ENCODE measurements at regions not wholly inside any gene's neighbourhood (a gene's known extent, or its start where the extent isn't known, plus 50 kb on each side); places are given as distances from the start of the nearest gene placed in this dataset.

DNA sequence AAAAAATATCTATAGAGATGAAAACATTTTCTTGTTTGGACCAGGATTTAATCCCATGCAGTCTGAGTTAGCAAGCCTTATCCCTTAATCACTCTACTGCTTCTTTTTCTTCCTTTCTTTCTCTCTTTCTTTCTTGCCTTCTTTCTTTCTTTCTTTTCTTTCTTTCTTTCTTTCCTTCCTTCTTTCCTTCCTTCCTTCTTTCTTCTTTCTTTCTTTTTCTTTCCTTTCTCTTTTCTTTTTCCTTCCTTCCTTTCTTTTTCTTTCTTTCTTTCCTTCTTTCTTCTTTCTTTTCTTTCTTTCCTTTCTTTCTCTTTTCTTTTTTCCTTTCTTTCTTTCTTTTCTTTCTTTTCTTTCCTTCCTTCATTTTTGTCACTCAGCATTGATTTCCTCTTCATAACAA is 434.6 kb downstream of the FAT4 start:
- Histone ChIP-seq H3K36me3 (ENCODE audit: insufficient read depth, insufficient read length, low read length) (no peaks in the 10 kb centered on the region), H3K9me3 (ENCODE audit: insufficient read depth, low read length) (peaks cover 13% of the 10 kb centered on the region; the same call in 1 of the 2 replicates), H3K27me3 (ENCODE audit: insufficient read depth, insufficient read length) (no peaks in the 10 kb centered on the region), H3K9ac (ENCODE audit: insufficient read length, low read depth) (no peak overlapping the region), H3K4me3 (ENCODE audit: insufficient read length, low read depth) (no peak overlapping the region), H3K4me1 (ENCODE audit: insufficient read depth, insufficient read length) (no peaks in the 10 kb centered on the region)
- no peak for TF ChIP-seq SUZ12 (IDR thresholded peaks at IDR 0.05; ENCODE audit: extremely low read depth, insufficient read depth, insufficient read length)
- TF ChIP-seq ZNF274 (IDR thresholded peaks at IDR 0.05; ENCODE audit: low read depth, low read length): no peak
- DNase-seq (ENCODE audit: low read depth, low spot score): no peak

GRCh38 chr4:125750399-125750798 is 435.6 kb downstream of the FAT4 start:
- Histone ChIP-seq H3K27me3 (ENCODE audit: insufficient read depth, insufficient read length) (no peaks in the 10 kb centered on the region), H3K4me3 (ENCODE audit: insufficient read length, low read depth) (no peak overlapping the region), H3K4me1 (ENCODE audit: insufficient read depth, insufficient read length) (no peaks in the 10 kb centered on the region), H3K36me3 (ENCODE audit: insufficient read depth, insufficient read length, low read length) (no peaks in the 10 kb centered on the region), H3K9me3 (ENCODE audit: insufficient read depth, low read length) (0 out of 2 replicates have a peak, but pooled peaks cover 3% of the 10 kb centered on the region), H3K9ac (ENCODE audit: insufficient read length, low read depth) (no peak overlapping the region)
- DNase-seq (ENCODE audit: low read depth, low spot score): no peak
- TF ChIP-seq YY1 (IDR thresholded peaks at IDR 0.05; ENCODE audit: insufficient read depth, insufficient read length) (no peak), SUZ12 (IDR thresholded peaks at IDR 0.05; ENCODE audit: extremely low read depth, insufficient read depth, insufficient read length) (no peak), ZNF274 (IDR thresholded peaks at IDR 0.05; ENCODE audit: low read depth, low read length) (no peak)

GRCh38 chr4:125750828-125751466 is 436.2 kb downstream of the FAT4 start:
- peak; percentile 18 for DNase-seq (ENCODE audit: low read depth, low spot score)
- H3K27me3 ChIP-seq (ENCODE audit: insufficient read depth, insufficient read length): no peaks in the 10 kb centered on the region

GRCh38 chr4:125758438-125758837 is 443.7 kb downstream of the FAT4 start:
- Histone ChIP-seq H3K27me3 (ENCODE audit: insufficient read depth, insufficient read length) (no peaks in the 10 kb centered on the region), H3K36me3 (ENCODE audit: insufficient read depth, insufficient read length, low read length) (no peaks in the 10 kb centered on the region), H3K9me3 (ENCODE audit: insufficient read depth, low read length) (no peaks in the 10 kb centered on the region), H3K4me1 (ENCODE audit: insufficient read depth, insufficient read length) (no peaks in the 10 kb centered on the region), H3K4me3 (ENCODE audit: insufficient read length, low read depth) (no peak overlapping the region), H3K9ac (ENCODE audit: insufficient read length, low read depth) (no peak overlapping the region)
- TF ChIP-seq YY1 (IDR thresholded peaks at IDR 0.05; ENCODE audit: insufficient read depth, insufficient read length) (no peak), ZNF274 (IDR thresholded peaks at IDR 0.05; ENCODE audit: low read depth, low read length) (no peak), SUZ12 (IDR thresholded peaks at IDR 0.05; ENCODE audit: extremely low read depth, insufficient read depth, insufficient read length) (no peak)
- DNase-seq (ENCODE audit: low read depth, low spot score): no peak

More at GRCh38 chr4:125750828-125751466, 436.2 kb downstream of the FAT4 start:
- no peak for TF ChIP-seq SUZ12 (IDR thresholded peaks at IDR 0.05; ENCODE audit: extremely low read depth, insufficient read depth, insufficient read length)
- no peak for TF ChIP-seq ZNF274 (IDR thresholded peaks at IDR 0.05; ENCODE audit: low read depth, low read length)
- no peak for TF ChIP-seq YY1 (IDR thresholded peaks at IDR 0.05; ENCODE audit: insufficient read depth, insufficient read length)
- Histone ChIP-seq H3K9me3 (ENCODE audit: insufficient read depth, low read length) (no peaks in the 10 kb centered on the region), H3K4me1 (ENCODE audit: insufficient read depth, insufficient read length) (no peaks in the 10 kb centered on the region), H3K9ac (ENCODE audit: insufficient read length, low read depth) (no peak overlapping the region), H3K4me3 (ENCODE audit: insufficient read length, low read depth) (no peak overlapping the region), H3K36me3 (ENCODE audit: insufficient read depth, insufficient read length, low read length) (no peaks in the 10 kb centered on the region)

DNA sequence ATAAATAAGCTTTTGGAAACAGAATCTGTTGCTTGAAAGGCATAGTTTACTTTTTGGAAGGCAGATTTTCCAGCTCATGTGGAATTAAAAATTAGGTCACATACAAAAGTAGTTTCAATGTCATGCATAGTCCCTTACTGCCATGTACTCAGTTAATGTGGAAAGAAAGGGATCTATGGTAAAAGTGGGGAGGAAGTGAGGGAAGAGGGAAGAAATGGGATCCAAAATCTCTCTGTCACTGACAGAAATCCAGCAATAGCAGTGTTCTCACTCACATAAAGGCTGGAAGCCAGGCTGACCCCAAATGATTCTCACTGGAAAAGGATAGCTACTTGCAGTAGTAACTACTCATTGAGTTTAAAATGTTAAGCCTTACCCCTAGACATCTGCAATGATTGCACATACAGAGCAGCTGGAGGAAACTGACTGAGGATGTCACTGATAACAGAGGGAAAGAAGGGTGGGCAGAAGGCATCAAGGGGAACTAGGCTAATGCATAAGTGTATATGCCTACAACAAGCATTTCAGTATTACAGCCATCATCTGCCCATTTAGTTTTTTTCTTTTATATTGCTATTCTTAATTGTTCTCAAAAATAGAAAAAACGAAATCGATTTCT is 445.6 kb downstream of the FAT4 start:
- H3K9me3 ChIP-seq (ENCODE audit: insufficient read depth, low read length): no peaks in the 10 kb centered on the region
- DNase-seq (ENCODE audit: low read depth, low spot score): no peak
- no peak for TF ChIP-seq ZNF274 (IDR thresholded peaks at IDR 0.05; ENCODE audit: low read depth, low read length)
- TF ChIP-seq YY1 (IDR thresholded peaks at IDR 0.05; ENCODE audit: insufficient read depth, insufficient read length): no peak
- TF ChIP-seq SUZ12 (IDR thresholded peaks at IDR 0.05; ENCODE audit: extremely low read depth, insufficient read depth, insufficient read length): no peak

GRCh38 chr4:125760956-125761355 is 446.2 kb downstream of the FAT4 start:
- no peaks in the 10 kb centered on the region for H3K36me3 ChIP-seq (ENCODE audit: insufficient read depth, insufficient read length, low read length)
- H3K9ac ChIP-seq (ENCODE audit: insufficient read length, low read depth): no peak overlapping the region
- DNase-seq (ENCODE audit: low read depth, low spot score): no peak
- TF ChIP-seq YY1 (IDR thresholded peaks at IDR 0.05; ENCODE audit: insufficient read depth, insufficient read length): no peak
- no peak for TF ChIP-seq SUZ12 (IDR thresholded peaks at IDR 0.05; ENCODE audit: extremely low read depth, insufficient read depth, insufficient read length)
- no peak for TF ChIP-seq ZNF274 (IDR thresholded peaks at IDR 0.05; ENCODE audit: low read depth, low read length)
- no peaks in the 10 kb centered on the region for H3K4me1 ChIP-seq (ENCODE audit: insufficient read depth, insufficient read length)
- H3K27me3 ChIP-seq (ENCODE audit: insufficient read depth, insufficient read length): no peaks in the 10 kb centered on the region
- no peaks in the 10 kb centered on the region for H3K9me3 ChIP-seq (ENCODE audit: insufficient read depth, low read length)
- H3K4me3 ChIP-seq (ENCODE audit: insufficient read length, low read depth): no peak overlapping the region

More for the DNA sequence above, 445.6 kb downstream of the FAT4 start:
- Histone ChIP-seq H3K9ac (ENCODE audit: insufficient read length, low read depth) (no peak overlapping the region), H3K4me1 (ENCODE audit: insufficient read depth, insufficient read length) (no peaks in the 10 kb centered on the region), H3K36me3 (ENCODE audit: insufficient read depth, insufficient read length, low read length) (no peaks in the 10 kb centered on the region), H3K4me3 (ENCODE audit: insufficient read length, low read depth) (no peak overlapping the region), H3K27me3 (ENCODE audit: insufficient read depth, insufficient read length) (no peaks in the 10 kb centered on the region)

GRCh38 chr4:125762537-125762936 is 447.8 kb downstream of the FAT4 start:
- no peak for DNase-seq (ENCODE audit: low read depth, low spot score)
- H3K36me3 ChIP-seq (ENCODE audit: insufficient read depth, insufficient read length, low read length): no peaks in the 10 kb centered on the region

More at GRCh38 chr4:125762537-125762936, 447.8 kb downstream of the FAT4 start:
- Histone ChIP-seq H3K4me3 (ENCODE audit: insufficient read length, low read depth) (no peak overlapping the region), H3K4me1 (ENCODE audit: insufficient read depth, insufficient read length) (no peaks in the 10 kb centered on the region), H3K9me3 (ENCODE audit: insufficient read depth, low read length) (no peaks in the 10 kb centered on the region), H3K27me3 (ENCODE audit: insufficient read depth, insufficient read length) (no peaks in the 10 kb centered on the region), H3K9ac (ENCODE audit: insufficient read length, low read depth) (no peak overlapping the region)
- no peak for TF ChIP-seq ZNF274 (IDR thresholded peaks at IDR 0.05; ENCODE audit: low read depth, low read length)
- no peak for TF ChIP-seq SUZ12 (IDR thresholded peaks at IDR 0.05; ENCODE audit: extremely low read depth, insufficient read depth, insufficient read length)
- TF ChIP-seq YY1 (IDR thresholded peaks at IDR 0.05; ENCODE audit: insufficient read depth, insufficient read length): no peak
